T-helper 17 cell (primary cell): ENCODE measurements at regions not wholly inside any gene's neighbourhood (a gene's known extent, or its start where the extent isn't known, plus 50 kb on each side); places are given as distances from the start of the nearest gene placed in this dataset.

Experiments
- ATAC-seq: fragments of 150-1000 bp; cut with Tn5 transposase; 2 replicates; pipeline ENCODE4 v1.10.0; 2021; ENCODE audit warnings: mild to moderate bottlenecking, moderate library complexity
- DNase-seq, 3 donors: peaks; one replicate each; pipeline versions ENCODE4 v3.0.0 to v3.0.0-alpha.2; 2020 to 2021
- H3K9me3 ChIP-seq: one replicate; pipeline ENCODE4 v1.7.0; 2013; ENCODE audit warnings: low read length, mild to moderate bottlenecking; ENCODE audit not compliant: control insufficient read depth, poor library complexity, severe bottlenecking
- H3K27ac Mint-ChIP-seq: one replicate; pipeline ENCODE4 v1.8.0; 2022; ENCODE audit warnings: mild to moderate bottlenecking, moderate library complexity, mixed read lengths
- H3K27me3 Mint-ChIP-seq: one replicate; pipeline ENCODE4 v1.8.0; 2022; ENCODE audit warnings: mixed read lengths
- H3K36me3 Mint-ChIP-seq: one replicate; pipeline ENCODE4 v1.8.0; 2022; ENCODE audit warnings: low read depth, mixed read lengths
- H3K4me1 Mint-ChIP-seq: one replicate; pipeline ENCODE4 v1.8.0; 2022; ENCODE audit warnings: mild to moderate bottlenecking, mixed read lengths
- H3K4me3 Mint-ChIP-seq: one replicate; pipeline ENCODE4 v1.8.0; 2022; ENCODE audit warnings: mild to moderate bottlenecking, moderate library complexity, mixed read lengths

DNA sequence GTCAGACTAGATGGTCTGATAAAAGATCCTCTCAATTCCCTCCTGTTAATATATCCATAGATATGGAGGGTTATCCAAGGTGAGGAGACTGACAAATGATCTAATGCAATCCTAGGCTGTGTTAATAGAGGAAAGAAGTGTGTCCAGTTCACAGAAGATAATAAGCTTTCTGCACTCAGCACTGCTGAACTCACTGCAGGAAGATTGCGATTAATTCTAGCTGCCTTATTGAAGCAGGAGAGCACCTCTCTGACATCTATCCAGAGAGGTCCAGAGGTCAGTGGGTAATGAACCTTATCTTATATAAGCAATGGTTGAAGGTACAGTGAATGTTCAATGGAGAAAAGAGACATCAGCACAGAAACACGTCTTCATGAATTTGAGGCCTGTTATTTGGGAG lies 75.9 kb upstream of the SLC10A2 start:
- H3K27ac Mint-ChIP-seq, result no peak overlapping the region
- H3K36me3 Mint-ChIP-seq, result no peaks in the 10 kb centered on the region
- ATAC-seq, result no peak
- H3K4me3 Mint-ChIP-seq, result no peak overlapping the region
- H3K9me3 ChIP-seq, result no peaks in the 10 kb centered on the region
- no peaks in the 10 kb centered on the region for H3K4me1 Mint-ChIP-seq
- DNase-seq, result no peak
- peaks cover 12% of the 10 kb centered on the region for H3K27me3 Mint-ChIP-seq

DNA sequence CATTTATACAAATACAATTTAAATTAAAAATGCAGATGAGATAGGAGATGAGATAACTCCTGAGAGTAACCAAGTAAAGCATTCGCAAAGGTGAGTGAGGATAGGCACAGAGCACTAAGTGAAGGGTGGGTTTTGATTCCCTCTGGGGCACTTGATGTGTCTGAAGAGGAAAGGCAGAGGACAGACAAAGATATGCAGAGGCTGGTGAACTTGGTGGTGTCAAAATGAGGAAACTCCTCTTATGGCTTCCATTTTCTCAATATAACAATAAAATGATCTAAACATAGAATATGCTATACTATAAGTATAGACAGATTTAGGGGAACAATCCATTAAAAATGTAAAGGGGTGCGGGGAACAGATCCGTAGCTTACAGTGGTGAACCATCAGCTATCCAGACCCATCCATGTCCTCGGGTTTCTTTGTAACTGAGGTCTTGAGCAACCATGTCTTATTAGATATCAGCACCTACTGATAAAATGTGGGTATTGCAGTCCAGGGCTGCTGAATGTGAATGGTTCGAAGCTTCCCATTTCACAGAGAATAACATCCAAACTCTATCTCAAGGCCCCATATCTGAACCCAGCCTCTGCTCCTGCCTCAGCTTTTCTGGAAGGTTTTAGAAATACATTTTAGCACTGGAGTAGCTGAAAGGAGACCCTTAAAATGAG lies 73.9 kb upstream of the SLC10A2 start:
- ATAC-seq, result no peak

DNA sequence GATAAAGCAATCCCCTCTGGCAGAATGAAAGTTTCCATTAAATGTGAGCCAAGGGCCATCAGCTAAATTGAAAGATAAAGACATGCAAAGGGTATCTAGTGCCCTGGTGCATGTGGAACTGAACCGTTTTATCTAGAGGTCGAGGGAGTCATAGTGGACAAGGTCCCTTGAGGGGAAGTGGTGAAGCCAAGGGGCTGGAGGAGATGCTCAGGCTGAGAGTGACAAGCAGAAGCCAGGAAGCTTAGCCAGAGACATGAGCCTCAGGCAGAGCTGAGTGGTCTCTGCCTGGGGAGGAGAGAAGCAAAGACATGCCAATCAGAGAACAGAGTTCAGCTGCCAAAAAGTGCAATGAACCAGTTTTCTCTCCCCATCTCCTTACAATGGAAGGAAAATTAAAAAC lies 68.1 kb upstream of the SLC10A2 start:
- ATAC-seq (no peak), DNase-seq (no peak)
- Mint-ChIP-seq H3K4me1 (no peaks in the 10 kb centered on the region), H3K36me3 (no peaks in the 10 kb centered on the region), H3K4me3 (no peak overlapping the region), H3K27me3 (no peaks in the 10 kb centered on the region), H3K27ac (no peak overlapping the region)
- no peaks in the 10 kb centered on the region for H3K9me3 ChIP-seq

More for the DNA sequence above, 73.9 kb upstream of the SLC10A2 start:
- H3K4me3 Mint-ChIP-seq, result no peak overlapping the region
- no peaks in the 10 kb centered on the region for H3K27me3 Mint-ChIP-seq
- no peaks in the 10 kb centered on the region for H3K36me3 Mint-ChIP-seq
- no peaks in the 10 kb centered on the region for H3K9me3 ChIP-seq
- no peak for DNase-seq
- no peaks in the 10 kb centered on the region for H3K4me1 Mint-ChIP-seq
- no peak overlapping the region for H3K27ac Mint-ChIP-seq

DNA sequence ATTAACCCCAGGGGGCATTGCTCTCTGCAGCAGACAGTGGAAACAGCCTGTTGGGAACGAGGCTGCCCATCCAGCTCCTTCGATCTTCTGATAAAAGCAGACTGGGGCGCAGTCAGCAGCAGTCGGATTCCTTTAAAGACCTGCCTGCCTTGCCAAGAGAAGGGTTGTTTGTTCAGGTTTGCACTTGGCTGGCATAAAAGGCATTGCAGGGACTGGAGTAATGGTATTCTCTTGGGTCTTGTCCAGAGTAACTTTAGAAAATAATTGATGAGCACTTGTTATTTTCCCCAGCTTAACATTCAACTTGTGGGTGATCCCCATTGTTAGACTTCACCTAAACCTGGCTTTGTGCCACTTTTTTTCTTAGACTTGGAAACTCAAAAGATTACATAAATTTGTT lies 67.3 kb upstream of the SLC10A2 start:
- no peaks in the 10 kb centered on the region for H3K36me3 Mint-ChIP-seq
- H3K9me3 ChIP-seq, result no peaks in the 10 kb centered on the region
- ATAC-seq (no peak), DNase-seq (no peak)
- H3K4me1 Mint-ChIP-seq, result no peaks in the 10 kb centered on the region
- H3K27ac Mint-ChIP-seq, result no peak overlapping the region
- H3K27me3 Mint-ChIP-seq, result no peaks in the 10 kb centered on the region
- H3K4me3 Mint-ChIP-seq, result no peak overlapping the region

DNA sequence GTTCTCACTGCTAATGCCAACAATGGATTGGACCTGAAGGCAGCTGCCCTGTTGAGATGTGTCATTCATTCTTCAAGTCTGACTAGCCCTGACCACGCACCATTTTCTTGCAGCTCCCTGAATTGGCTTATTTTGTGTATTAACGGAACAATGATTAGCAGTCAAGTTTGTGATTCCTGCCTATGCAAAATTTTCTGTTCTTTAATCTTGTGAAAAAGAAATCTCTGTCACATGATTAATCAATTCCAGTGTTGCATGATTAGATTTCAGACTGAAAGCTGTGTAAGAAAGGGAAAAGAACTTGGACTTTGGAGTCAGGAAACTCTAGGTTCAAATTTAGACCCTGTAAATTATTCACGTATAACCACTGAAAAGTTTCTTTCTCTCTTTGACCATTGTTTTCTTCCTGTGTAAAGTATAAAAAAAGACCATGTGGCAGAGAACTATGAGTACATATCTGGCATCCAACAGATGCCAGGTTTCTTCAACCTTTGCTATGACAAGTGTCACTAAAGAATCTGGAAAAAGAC lies 64.5 kb upstream of the SLC10A2 start:
- DNase-seq (no peak), ATAC-seq (no peak)
- no peaks in the 10 kb centered on the region for H3K36me3 Mint-ChIP-seq
- H3K4me1 Mint-ChIP-seq, result no peaks in the 10 kb centered on the region
- H3K4me3 Mint-ChIP-seq, result no peak overlapping the region
- H3K27me3 Mint-ChIP-seq, result no peaks in the 10 kb centered on the region
- H3K27ac Mint-ChIP-seq, result no peak overlapping the region
- no peaks in the 10 kb centered on the region for H3K9me3 ChIP-seq

DNA sequence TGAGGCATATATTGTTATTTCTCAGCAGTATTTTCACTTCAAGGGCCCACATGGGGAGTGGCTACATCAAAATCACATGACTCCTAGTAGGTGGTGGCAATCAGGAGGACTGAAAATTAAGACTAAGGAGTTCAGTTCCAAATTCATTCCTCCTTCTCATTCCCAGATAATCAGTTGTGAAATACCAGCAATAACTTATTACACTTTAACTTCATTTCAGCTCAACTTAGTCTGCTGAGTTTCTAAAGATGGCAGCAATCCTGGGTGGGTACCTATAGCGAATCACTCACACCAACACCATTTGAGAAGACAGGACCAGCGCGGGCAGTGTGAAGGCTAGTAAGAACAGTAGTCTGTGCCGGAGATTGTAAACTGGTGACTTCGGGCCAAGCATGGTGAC lies 63.9 kb upstream of the SLC10A2 start:
- no peak overlapping the region for H3K27ac Mint-ChIP-seq
- no peak for ATAC-seq
- DNase-seq, result no peak
- no peaks in the 10 kb centered on the region for H3K36me3 Mint-ChIP-seq
- no peaks in the 10 kb centered on the region for H3K4me1 Mint-ChIP-seq
- H3K4me3 Mint-ChIP-seq, result no peak overlapping the region
- H3K9me3 ChIP-seq, result no peaks in the 10 kb centered on the region
- no peaks in the 10 kb centered on the region for H3K27me3 Mint-ChIP-seq
